ENCODE measurements at regions not wholly inside any gene's neighbourhood (a gene's known extent, or its start where the extent isn't known, plus 50 kb on each side); places are given as distances from the start of the nearest gene placed in this dataset.

DNA sequence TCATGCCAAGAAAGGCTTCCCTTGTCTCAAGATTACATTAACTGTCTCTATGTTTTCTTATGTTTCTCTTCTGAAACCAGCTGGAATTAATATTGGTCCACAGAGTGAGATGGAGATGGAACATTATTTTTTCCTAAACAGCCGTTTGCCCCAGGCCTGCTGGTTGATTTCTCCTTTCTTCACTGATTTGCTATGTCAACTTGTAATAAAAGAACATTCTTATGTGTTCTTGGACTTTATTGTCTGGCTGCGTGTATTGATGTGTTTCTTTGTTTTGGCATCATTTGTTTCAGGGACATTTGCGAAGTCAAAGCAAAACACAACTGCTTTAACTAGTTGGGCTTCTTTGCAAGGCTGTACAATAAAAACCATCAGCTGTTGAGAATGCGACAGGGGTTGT is 168.5 kb downstream of the FAM43A start:
- Histone ChIP-seq H3K4me1 (peaks cover 0 to 3% of the 10 kb centered on the region in 2 donors), H3K27me3 (no peaks in the 10 kb centered on the region)

DNA sequence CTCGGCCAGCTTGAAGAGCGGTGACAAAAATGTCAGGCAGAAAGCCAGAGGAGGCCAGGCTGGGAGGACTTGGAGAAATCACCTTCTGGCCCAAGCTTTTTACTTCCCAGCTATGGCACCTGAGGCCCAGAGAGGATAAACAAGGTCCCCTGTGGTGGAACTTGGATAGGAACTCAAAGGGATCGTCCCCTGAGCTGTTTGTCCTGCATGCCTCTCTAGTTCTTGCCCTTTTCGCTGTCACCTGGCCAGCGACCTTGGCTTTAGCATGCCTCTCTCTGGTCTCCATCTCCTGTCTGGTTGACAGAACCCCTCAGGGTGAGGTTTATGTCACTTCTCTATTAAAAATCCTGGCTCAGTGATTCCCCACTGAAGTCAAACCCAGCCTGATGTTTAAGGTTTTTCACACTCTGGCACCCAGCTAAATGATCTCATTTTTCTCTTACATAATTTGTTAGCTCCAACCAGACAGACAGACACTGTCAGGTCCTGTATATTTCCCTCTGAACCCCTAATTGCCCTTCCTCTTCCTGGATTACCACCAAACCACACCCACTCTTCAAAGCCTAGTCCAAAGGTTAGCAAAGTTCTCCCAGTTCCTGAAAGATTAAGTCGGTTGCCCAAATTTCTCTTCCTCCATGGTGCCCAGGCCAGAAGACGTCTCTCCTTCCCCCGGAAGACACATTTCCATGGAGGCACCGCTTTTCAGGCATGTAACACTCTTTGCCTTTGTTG is 169.1 kb downstream of the FAM43A start:
- Histone ChIP-seq H3K4me1 (peaks cover 0 to 3% of the 10 kb centered on the region in 2 donors), H3K9me3 (no peaks in the 10 kb centered on the region), H3K27me3 (no peaks in the 10 kb centered on the region), H3K27ac (no peak overlapping the region), H3K4me3 (no peak overlapping the region), H3K36me3 (no peaks in the 10 kb centered on the region)
- intact Hi-C loops (cut with DNase I), result no loop called here
- DNase-seq (ENCODE audit: low spot score in 2 of 2), result no peak
- TF ChIP-seq CTCF (IDR thresholded peaks at IDR 0.05), result no peak

More for the DNA sequence above, 168.5 kb downstream of the FAM43A start:
- no peaks in the 10 kb centered on the region for H3K36me3 ChIP-seq
- H3K4me3 ChIP-seq, result no peak overlapping the region
- no peak overlapping the region for H3K27ac ChIP-seq
- intact Hi-C loops (cut with DNase I), result no loop called here
- DNase-seq (ENCODE audit: low spot score in 2 of 2), result no peak
- TF ChIP-seq CTCF (IDR thresholded peaks at IDR 0.05), result no peak
- H3K9me3 ChIP-seq, result no peaks in the 10 kb centered on the region

DNA sequence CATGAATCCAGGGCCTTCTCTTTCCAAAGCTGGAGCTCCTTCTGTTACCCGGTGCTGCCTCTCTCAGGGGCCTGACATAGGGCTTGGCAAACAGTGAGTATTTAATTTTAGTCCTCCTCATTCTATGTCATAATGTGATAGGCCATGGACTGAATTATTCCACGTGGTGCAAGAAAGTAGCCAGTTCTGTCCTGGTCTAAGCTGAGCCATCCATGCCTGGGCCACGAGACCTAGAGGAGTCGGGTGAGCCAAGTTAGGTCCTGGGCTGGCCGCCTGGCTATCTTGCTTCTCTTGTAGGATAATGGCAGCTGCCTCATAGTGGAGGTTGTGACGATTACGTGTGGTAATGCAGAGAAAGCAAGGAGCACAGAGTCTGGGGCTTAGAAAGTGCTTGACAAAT is 170.6 kb downstream of the FAM43A start:
- H3K9me3 ChIP-seq, result no peaks in the 10 kb centered on the region
- H3K4me1 ChIP-seq, result peaks cover 0 to 3% of the 10 kb centered on the region in 2 donors
- H3K36me3 ChIP-seq, result no peaks in the 10 kb centered on the region
- DNase-seq (ENCODE audit: low spot score in 2 of 2), result no peak
- intact Hi-C loops (cut with DNase I), result no loop called here
- no peak overlapping the region for H3K27ac ChIP-seq
- no peaks in the 10 kb centered on the region for H3K27me3 ChIP-seq
- H3K4me3 ChIP-seq, result no peak overlapping the region
- no peak for TF ChIP-seq CTCF (IDR thresholded peaks at IDR 0.05)

DNA sequence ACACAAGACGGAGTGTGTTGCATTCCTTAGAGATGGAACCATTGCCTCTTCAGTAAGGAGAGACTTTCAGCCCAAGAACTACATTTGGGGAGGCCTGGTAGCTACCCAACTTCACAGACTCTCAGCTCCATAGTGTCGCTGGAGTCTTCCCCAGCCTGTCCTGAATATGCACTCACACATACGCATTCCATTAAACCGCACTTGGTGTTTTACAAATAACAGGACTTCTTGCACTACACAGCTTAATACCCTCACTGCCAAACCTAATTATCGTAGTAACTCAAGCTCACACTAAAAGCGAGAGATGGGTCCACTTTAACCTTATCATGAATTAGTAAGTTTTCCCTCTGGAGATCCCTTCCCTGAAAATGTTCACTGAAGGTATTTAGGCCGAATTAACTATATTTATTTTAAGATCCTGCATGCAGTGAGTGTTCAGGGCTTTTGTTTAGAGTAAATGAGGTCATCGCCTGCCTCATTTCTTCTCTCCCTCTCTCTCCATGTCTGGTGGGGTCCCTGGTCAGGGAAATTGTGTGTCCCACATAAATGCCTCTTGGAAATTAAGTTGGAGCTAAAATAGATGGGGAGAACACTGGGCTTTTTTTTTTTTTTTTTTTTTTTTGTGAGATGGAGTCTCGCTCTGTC is 171.9 kb downstream of the FAM43A start:
- Histone ChIP-seq H3K27ac (no peak overlapping the region), H3K4me1 (peaks cover 0 to 3% of the 10 kb centered on the region in 2 donors), H3K27me3 (no peaks in the 10 kb centered on the region), H3K36me3 (no peaks in the 10 kb centered on the region), H3K9me3 (no peaks in the 10 kb centered on the region), H3K4me3 (no peak overlapping the region)
- intact Hi-C loops (cut with DNase I), result no loop called here
- no peak for TF ChIP-seq CTCF (IDR thresholded peaks at IDR 0.05)
- DNase-seq (ENCODE audit: low spot score in 2 of 2), result no peak

- H3K4me1 ChIP-seq, result peaks cover 0 to 3% of the 10 kb centered on the region in 2 donors
- DNase-seq (ENCODE audit: low spot score in 2 of 2), result no peak
- TF ChIP-seq CTCF (IDR thresholded peaks at IDR 0.05), result no peak
- H3K27me3 ChIP-seq, result no peaks in the 10 kb centered on the region
- H3K9me3 ChIP-seq, result no peaks in the 10 kb centered on the region
- H3K27ac ChIP-seq, result no peak overlapping the region
- H3K4me3 ChIP-seq, result no peak overlapping the region
- intact Hi-C loops (cut with DNase I), result no loop called here
- no peaks in the 10 kb centered on the region for H3K36me3 ChIP-seq
Measured at GRCh38 chr3:194858382-194858781, 172.7 kb downstream of the FAM43A start.

Measured in ascending aorta (tissue), 2 donors.